ENCODE measurements at regions not wholly inside any gene's neighbourhood (a gene's known extent, or its start where the extent isn't known, plus 50 kb on each side); places are given as distances from the start of the nearest gene placed in this dataset.

- Histone ChIP-seq H3K9me3 (ENCODE audit: insufficient read depth, low read depth, low read length) (no peaks in the 10 kb centered on the region), H3K27ac (ENCODE audit: low read length) (no peak overlapping the region), H3K4me3 (ENCODE audit: low read length) (no peak overlapping the region), H3K36me3 (ENCODE audit: insufficient read depth, low read depth, low read length) (no peaks in the 10 kb centered on the region), H3K4me1 (ENCODE audit: insufficient read depth, low read length) (no peaks in the 10 kb centered on the region; the same call in 1 of the 2 replicates), H3K27me3 (ENCODE audit: insufficient read depth, low read length) (no peaks in the 10 kb centered on the region), H3K9ac (ENCODE audit: low read depth, low read length) (no peak overlapping the region)
Measured at GRCh38 chr5:81842795-81843398, 92.0 kb upstream of the SSBP2 start.

GRCh38 chr5:81839034-81839433 lies 88.1 kb upstream of the SSBP2 start:
- H3K27me3 ChIP-seq (ENCODE audit: insufficient read depth, low read length), result no peaks in the 10 kb centered on the region
- H3K9ac ChIP-seq (ENCODE audit: low read depth, low read length), result no peak overlapping the region
- no peak overlapping the region for H3K4me3 ChIP-seq (ENCODE audit: low read length)
- H3K36me3 ChIP-seq (ENCODE audit: insufficient read depth, low read depth, low read length), result no peaks in the 10 kb centered on the region
- H3K27ac ChIP-seq (ENCODE audit: low read length), result no peak overlapping the region
- H3K4me1 ChIP-seq (ENCODE audit: insufficient read depth, low read length), result no peaks in the 10 kb centered on the region
- no peaks in the 10 kb centered on the region for H3K9me3 ChIP-seq (ENCODE audit: insufficient read depth, low read depth, low read length)

GRCh38 chr5:81838307-81838906 lies 87.5 kb upstream of the SSBP2 start:
- no peak overlapping the region for H3K27ac ChIP-seq (ENCODE audit: low read length)
- H3K27me3 ChIP-seq (ENCODE audit: insufficient read depth, low read length), result no peaks in the 10 kb centered on the region
- H3K36me3 ChIP-seq (ENCODE audit: insufficient read depth, low read depth, low read length), result no peaks in the 10 kb centered on the region
- H3K9me3 ChIP-seq (ENCODE audit: insufficient read depth, low read depth, low read length), result no peaks in the 10 kb centered on the region
- no peak overlapping the region for H3K4me3 ChIP-seq (ENCODE audit: low read length)
- no peak overlapping the region for H3K9ac ChIP-seq (ENCODE audit: low read depth, low read length)
- H3K4me1 ChIP-seq (ENCODE audit: insufficient read depth, low read length), result no peaks in the 10 kb centered on the region

- Histone ChIP-seq H3K36me3 (ENCODE audit: insufficient read depth, low read depth, low read length) (no peaks in the 10 kb centered on the region), H3K4me1 (ENCODE audit: insufficient read depth, low read length) (no peaks in the 10 kb centered on the region), H3K4me3 (ENCODE audit: low read length) (no peak overlapping the region), H3K27ac (ENCODE audit: low read length) (no peak overlapping the region), H3K9me3 (ENCODE audit: insufficient read depth, low read depth, low read length) (no peaks in the 10 kb centered on the region), H3K27me3 (ENCODE audit: insufficient read depth, low read length) (no peaks in the 10 kb centered on the region), H3K9ac (ENCODE audit: low read depth, low read length) (no peak overlapping the region)
Measured at GRCh38 chr5:81837667-81838306, 86.9 kb upstream of the SSBP2 start.

GRCh38 chr5:81835814-81836367 lies 85.0 kb upstream of the SSBP2 start:
- H3K27ac ChIP-seq (ENCODE audit: low read length), result no peak overlapping the region
- H3K4me1 ChIP-seq (ENCODE audit: insufficient read depth, low read length), result no peaks in the 10 kb centered on the region
- H3K9ac ChIP-seq (ENCODE audit: low read depth, low read length), result no peak overlapping the region
- no peaks in the 10 kb centered on the region for H3K9me3 ChIP-seq (ENCODE audit: insufficient read depth, low read depth, low read length)
- H3K36me3 ChIP-seq (ENCODE audit: insufficient read depth, low read depth, low read length), result no peaks in the 10 kb centered on the region
- no peaks in the 10 kb centered on the region for H3K27me3 ChIP-seq (ENCODE audit: insufficient read depth, low read length)
- no peak overlapping the region for H3K4me3 ChIP-seq (ENCODE audit: low read length)

- no peak overlapping the region for H3K27ac ChIP-seq (ENCODE audit: low read length)
- no peak overlapping the region for H3K9ac ChIP-seq (ENCODE audit: low read depth, low read length)
- H3K36me3 ChIP-seq (ENCODE audit: insufficient read depth, low read depth, low read length), result no peaks in the 10 kb centered on the region
- no peaks in the 10 kb centered on the region for H3K9me3 ChIP-seq (ENCODE audit: insufficient read depth, low read depth, low read length)
- no peak overlapping the region for H3K4me3 ChIP-seq (ENCODE audit: low read length)
- H3K4me1 ChIP-seq (ENCODE audit: insufficient read depth, low read length), result no peaks in the 10 kb centered on the region
- H3K27me3 ChIP-seq (ENCODE audit: insufficient read depth, low read length), result no peaks in the 10 kb centered on the region
Measured at GRCh38 chr5:81834021-81834660, 83.2 kb upstream of the SSBP2 start.

GRCh38 chr5:81830596-81830995 lies 79.7 kb upstream of the SSBP2 start:
- no peaks in the 10 kb centered on the region for H3K27me3 ChIP-seq (ENCODE audit: insufficient read depth, low read length)
- H3K36me3 ChIP-seq (ENCODE audit: insufficient read depth, low read depth, low read length), result no peaks in the 10 kb centered on the region
- H3K27ac ChIP-seq (ENCODE audit: low read length), result no peak overlapping the region
- no peaks in the 10 kb centered on the region for H3K4me1 ChIP-seq (ENCODE audit: insufficient read depth, low read length)
- H3K9ac ChIP-seq (ENCODE audit: low read depth, low read length), result no peak overlapping the region
- H3K9me3 ChIP-seq (ENCODE audit: insufficient read depth, low read depth, low read length), result no peaks in the 10 kb centered on the region
- H3K4me3 ChIP-seq (ENCODE audit: low read length), result no peak overlapping the region

- no peaks in the 10 kb centered on the region for H3K27me3 ChIP-seq (ENCODE audit: insufficient read depth, low read length)
- no peaks in the 10 kb centered on the region for H3K4me1 ChIP-seq (ENCODE audit: insufficient read depth, low read length)
- H3K4me3 ChIP-seq (ENCODE audit: low read length), result no peak overlapping the region
- H3K36me3 ChIP-seq (ENCODE audit: insufficient read depth, low read depth, low read length), result no peaks in the 10 kb centered on the region
- no peak overlapping the region for H3K27ac ChIP-seq (ENCODE audit: low read length)
- H3K9ac ChIP-seq (ENCODE audit: low read depth, low read length), result no peak overlapping the region
- no peaks in the 10 kb centered on the region for H3K9me3 ChIP-seq (ENCODE audit: insufficient read depth, low read depth, low read length)
Measured at GRCh38 chr5:81829242-81829641, 78.3 kb upstream of the SSBP2 start.

- H3K27ac ChIP-seq (ENCODE audit: low read length), result no peak overlapping the region
Measured at GRCh38 chr5:81827500-81827899, 76.6 kb upstream of the SSBP2 start.

GRCh38 chr5:81826128-81826527 lies 75.2 kb upstream of the SSBP2 start:
- no peaks in the 10 kb centered on the region; the same call in 1 of the 2 replicates for H3K9me3 ChIP-seq (ENCODE audit: insufficient read depth, low read depth, low read length)
- H3K9ac ChIP-seq (ENCODE audit: low read depth, low read length), result no peak overlapping the region
- H3K36me3 ChIP-seq (ENCODE audit: insufficient read depth, low read depth, low read length), result no peaks in the 10 kb centered on the region
- no peak overlapping the region for H3K4me3 ChIP-seq (ENCODE audit: low read length)
- no peaks in the 10 kb centered on the region for H3K4me1 ChIP-seq (ENCODE audit: insufficient read depth, low read length)
- no peak overlapping the region for H3K27ac ChIP-seq (ENCODE audit: low read length)
- no peaks in the 10 kb centered on the region for H3K27me3 ChIP-seq (ENCODE audit: insufficient read depth, low read length)

More at GRCh38 chr5:81827500-81827899, 76.6 kb upstream of the SSBP2 start:
- Histone ChIP-seq H3K4me1 (ENCODE audit: insufficient read depth, low read length) (no peaks in the 10 kb centered on the region), H3K36me3 (ENCODE audit: insufficient read depth, low read depth, low read length) (no peaks in the 10 kb centered on the region), H3K9ac (ENCODE audit: low read depth, low read length) (no peak overlapping the region), H3K4me3 (ENCODE audit: low read length) (no peak overlapping the region), H3K27me3 (ENCODE audit: insufficient read depth, low read length) (no peaks in the 10 kb centered on the region), H3K9me3 (ENCODE audit: insufficient read depth, low read depth, low read length) (no peaks in the 10 kb centered on the region)

GRCh38 chr5:81825237-81825636 lies 74.3 kb upstream of the SSBP2 start:
- Histone ChIP-seq H3K27ac (ENCODE audit: low read length) (no peak overlapping the region), H3K9me3 (ENCODE audit: insufficient read depth, low read depth, low read length) (no peaks in the 10 kb centered on the region; the same call in 1 of the 2 replicates), H3K36me3 (ENCODE audit: insufficient read depth, low read depth, low read length) (no peaks in the 10 kb centered on the region), H3K4me1 (ENCODE audit: insufficient read depth, low read length) (no peaks in the 10 kb centered on the region), H3K9ac (ENCODE audit: low read depth, low read length) (no peak overlapping the region), H3K27me3 (ENCODE audit: insufficient read depth, low read length) (no peaks in the 10 kb centered on the region), H3K4me3 (ENCODE audit: low read length) (no peak overlapping the region)
